SHP77 treated with DMSO at 0.1 percent for 48 hours (cell line): ENCODE measurements at regions not wholly inside any gene's neighbourhood (a gene's known extent, or its start where the extent isn't known, plus 50 kb on each side); places are given as distances from the start of the nearest gene placed in this dataset.

Experiments
- DNase-seq: peaks from one replicate; lab custom pipeline; 2025; lab: John Stamatoyannopoulos, UW

- no peak for DNase-seq
Observed at GRCh38 chr11:122399375-122399774, 256.1 kb upstream of the UBASH3B start.

GRCh38 chr11:122398851-122399250 lies 256.7 kb upstream of the UBASH3B start:
- DNase-seq, result no peak

- DNase-seq, result no peak
Observed at GRCh38 chr11:122398167-122398566, 257.4 kb upstream of the UBASH3B start.

GRCh38 chr11:122395282-122395681 lies 260.2 kb upstream of the UBASH3B start:
- DNase-seq, result no peak

- DNase-seq, result no peak
Observed at GRCh38 chr11:122394313-122394712, 261.2 kb upstream of the UBASH3B start.

- no peak for DNase-seq
Observed at GRCh38 chr11:122393209-122393860, 262.2 kb upstream of the UBASH3B start.

GRCh38 chr11:122392508-122392907 lies 263.0 kb upstream of the UBASH3B start:
- DNase-seq, result no peak

- DNase-seq, result no peak
Observed at GRCh38 chr11:122391049-122391448, 264.5 kb upstream of the UBASH3B start.

GRCh38 chr11:122383186-122383585 lies 267.2 kb upstream of the BLID start:
- no peak for DNase-seq

GRCh38 chr11:122375687-122376399 lies 259.8 kb upstream of the BLID start:
- no peak for DNase-seq

- DNase-seq, result no peak
Observed at GRCh38 chr11:122368796-122369195, 252.8 kb upstream of the BLID start.

- no peak for DNase-seq
Observed at GRCh38 chr11:122367809-122368231, 251.8 kb upstream of the BLID start.

GRCh38 chr11:122365610-122366360 lies 249.8 kb upstream of the BLID start:
- DNase-seq, result no peak

- DNase-seq, result no peak
Observed at GRCh38 chr11:122363296-122363695, 247.3 kb upstream of the BLID start.

- DNase-seq, result no peak
Observed at GRCh38 chr11:122362381-122362780, 246.4 kb upstream of the BLID start.

- no peak for DNase-seq
Observed at GRCh38 chr11:122360875-122361274, 244.9 kb upstream of the BLID start.

GRCh38 chr11:122359081-122359571 lies 243.1 kb upstream of the BLID start:
- DNase-seq, result no peak

GRCh38 chr11:122358292-122358691 lies 242.3 kb upstream of the BLID start:
- no peak for DNase-seq

GRCh38 chr11:122355968-122356367 lies 240.0 kb upstream of the BLID start:
- no peak for DNase-seq

GRCh38 chr11:122354025-122354697 lies 238.1 kb upstream of the BLID start:
- DNase-seq, result no peak

- no peak for DNase-seq
Observed at GRCh38 chr11:122353561-122353960, 237.5 kb upstream of the BLID start.
